HTR-8/SVneo (cell line): ENCODE measurements at regions not wholly inside any gene's neighbourhood (a gene's known extent, or its start where the extent isn't known, plus 50 kb on each side); places are given as distances from the start of the nearest gene placed in this dataset.
"Not testable (repeated sequence)": the region's sequence is repeated elsewhere in the genome, so short reads cannot be mapped to it uniquely, and the experiment has no call there.

Source experiments
- DNase-seq: peaks from one replicate; pipeline ENCODE4 v3.0.0; 2011; ENCODE audit warnings: low spot score, mixed read lengths; ENCODE audit not compliant: insufficient read length
- FAIRE-seq: peaks from 2 replicates; lab custom pipeline; 2011; peaks lifted over from hg19 to GRCh38; lab: Jason Lieb, UNC

DNA sequence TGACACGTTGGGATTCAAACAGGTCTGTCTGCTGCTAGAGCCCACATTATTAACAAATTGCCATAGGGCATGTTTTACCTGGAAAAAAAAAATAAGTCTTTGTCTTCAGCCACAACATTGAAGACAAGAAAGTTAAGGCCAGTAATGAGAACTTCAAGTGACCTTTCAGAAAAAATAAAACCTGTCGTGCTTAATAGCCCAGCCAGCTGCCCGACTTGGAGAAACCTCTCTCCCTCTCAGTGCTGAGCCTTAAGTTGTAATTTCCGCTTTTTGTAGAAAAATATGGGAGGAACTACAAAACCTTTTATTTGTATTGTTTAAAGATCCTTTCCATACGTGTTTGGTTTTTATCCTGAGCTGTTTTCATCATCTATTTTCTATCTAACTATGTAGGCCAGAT lies 454.3 kb upstream of the SLITRK6 start:
- DNase-seq, FAIRE-seq: not testable (repeated sequence)

DNA sequence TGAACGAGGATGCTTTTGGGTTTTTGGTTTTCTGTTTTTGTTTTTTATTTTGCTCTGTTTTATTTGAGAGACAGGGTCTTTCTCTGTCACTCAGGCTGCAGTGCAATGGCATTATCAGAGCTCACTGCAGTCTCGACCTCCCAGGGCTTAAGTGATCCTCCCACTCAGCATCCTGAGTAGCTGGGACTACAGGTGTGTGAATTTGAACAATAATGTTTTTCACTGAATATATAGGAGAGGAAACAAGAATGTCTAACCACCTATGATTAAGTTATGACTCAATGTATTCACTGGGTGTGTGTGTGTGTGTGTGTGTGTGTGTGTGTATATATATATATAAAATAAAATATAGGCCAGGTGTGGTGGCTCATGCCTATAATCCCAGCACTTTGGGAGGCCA lies 456.6 kb upstream of the SLITRK6 start:
- not testable (repeated sequence) for DNase-seq, FAIRE-seq

DNA sequence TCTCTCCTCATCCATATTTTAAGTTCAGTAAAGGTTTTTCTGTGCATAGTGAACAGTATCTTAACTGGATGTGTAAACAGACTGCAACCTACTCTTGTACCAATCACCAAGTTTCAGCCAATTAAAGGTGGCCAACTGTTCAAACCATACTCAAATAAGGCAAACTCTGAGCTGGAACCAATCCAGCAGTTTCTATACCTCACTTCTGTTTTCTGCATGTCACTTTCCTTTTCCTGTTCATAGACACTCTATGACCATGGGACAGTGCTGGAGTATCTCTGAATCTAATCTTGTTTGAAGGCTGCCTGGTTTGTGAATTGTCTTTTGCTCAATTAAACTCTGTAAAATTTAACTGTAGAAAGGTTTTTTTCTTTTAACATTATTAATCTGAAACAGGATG lies 470.3 kb upstream of the SLITRK6 start:
- DNase-seq (no peak), FAIRE-seq (no peak)

- no peak for DNase-seq
- no peak for FAIRE-seq
These were observed 483.2 kb upstream of the SLITRK6 start for GRCh38 chr13:86282442-86282841.

GRCh38 chr13:86283031-86283430 lies 483.8 kb upstream of the SLITRK6 start:
- no peak for DNase-seq
- FAIRE-seq, result no peak

DNA sequence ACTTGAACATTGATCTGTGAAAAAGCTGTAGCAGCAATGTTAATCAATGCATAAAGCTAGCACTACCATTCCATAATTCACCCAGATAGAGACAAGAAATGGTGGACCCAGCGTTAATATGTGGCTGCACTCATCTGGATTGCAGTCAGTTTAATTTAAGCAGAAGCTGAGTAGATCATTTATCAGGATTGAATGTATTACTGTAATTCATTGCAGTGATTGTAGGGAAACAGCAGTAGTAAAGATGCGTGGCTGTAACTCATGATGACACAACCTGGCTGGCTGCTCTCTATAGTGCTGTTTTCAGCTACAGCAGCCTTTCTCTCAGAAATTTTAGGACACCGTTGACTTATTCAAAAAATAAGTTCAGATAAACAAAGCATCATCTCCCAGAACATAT lies 499.5 kb upstream of the SLITRK6 start:
- FAIRE-seq (no peak), DNase-seq (no peak)

GRCh38 chr13:86299128-86299527 lies 499.9 kb upstream of the SLITRK6 start:
- DNase-seq, result no peak
- no peak for FAIRE-seq

GRCh38 chr13:86309881-86310280 lies 510.7 kb upstream of the SLITRK6 start:
- DNase-seq, result no peak

DNA sequence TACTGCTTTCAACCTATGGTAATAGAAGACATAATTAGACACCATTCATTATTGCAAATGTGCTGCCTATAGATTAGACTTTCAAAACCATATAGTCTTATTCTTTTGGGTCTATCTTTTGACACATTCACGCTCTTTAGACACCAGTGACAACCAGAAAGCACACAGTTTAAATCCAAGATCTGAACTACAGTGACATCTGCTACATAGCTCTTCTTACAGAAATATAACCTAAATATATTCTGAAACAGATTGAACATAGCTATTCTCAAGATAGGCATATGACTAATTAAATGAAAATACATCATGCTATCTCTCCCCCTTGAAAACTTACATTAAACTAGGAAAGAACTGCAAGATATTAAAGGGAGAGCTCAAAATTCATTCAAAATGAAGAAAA lies 514.2 kb upstream of the SLITRK6 start:
- DNase-seq, result no peak
- FAIRE-seq, result no peak

More at GRCh38 chr13:86309881-86310280, 510.7 kb upstream of the SLITRK6 start:
- FAIRE-seq, result no peak

- FAIRE-seq (no peak), DNase-seq (no peak)
These were observed 519.2 kb upstream of the SLITRK6 start for GRCh38 chr13:86318450-86318849.

- FAIRE-seq (no peak), DNase-seq (no peak)
These were observed 525.0 kb upstream of the SLITRK6 start for GRCh38 chr13:86324191-86324590.

DNA sequence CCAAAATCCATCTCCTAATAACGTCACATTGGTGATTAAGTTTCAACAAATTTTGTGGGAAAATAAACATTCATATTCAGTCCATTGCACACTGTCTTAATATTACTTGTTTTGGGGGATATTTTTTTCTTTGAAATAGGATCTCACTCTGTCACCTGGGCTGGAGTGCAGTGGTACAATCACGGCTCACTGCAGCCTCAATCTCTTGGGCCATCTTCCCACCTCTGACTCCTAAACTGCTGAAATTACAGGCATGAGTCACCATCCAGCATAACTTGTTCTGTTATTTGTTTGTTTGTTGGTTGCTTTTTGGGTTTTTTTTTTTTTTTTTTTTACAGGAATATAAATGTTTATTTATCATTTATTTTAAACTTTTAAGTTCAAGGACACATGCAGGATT lies 556.1 kb upstream of the SLITRK6 start:
- FAIRE-seq (no peak), DNase-seq (no peak)

- FAIRE-seq (no peak), DNase-seq (no peak)
These were observed 557.9 kb upstream of the SLITRK6 start for GRCh38 chr13:86357106-86357505.

GRCh38 chr13:86363749-86364148 lies 564.5 kb upstream of the SLITRK6 start:
- FAIRE-seq, DNase-seq: not testable (repeated sequence)

- DNase-seq, result no peak
- no peak for FAIRE-seq
These were observed 569.7 kb upstream of the SLITRK6 start for GRCh38 chr13:86368924-86369323.

- FAIRE-seq (no peak), DNase-seq (no peak)
These were observed 578.2 kb upstream of the SLITRK6 start for GRCh38 chr13:86377451-86377850.

GRCh38 chr13:86378628-86379027 lies 579.4 kb upstream of the SLITRK6 start:
- FAIRE-seq (no peak), DNase-seq (no peak)

GRCh38 chr13:86383151-86383550 lies 583.9 kb upstream of the SLITRK6 start:
- DNase-seq, result no peak
- FAIRE-seq, result no peak

DNA sequence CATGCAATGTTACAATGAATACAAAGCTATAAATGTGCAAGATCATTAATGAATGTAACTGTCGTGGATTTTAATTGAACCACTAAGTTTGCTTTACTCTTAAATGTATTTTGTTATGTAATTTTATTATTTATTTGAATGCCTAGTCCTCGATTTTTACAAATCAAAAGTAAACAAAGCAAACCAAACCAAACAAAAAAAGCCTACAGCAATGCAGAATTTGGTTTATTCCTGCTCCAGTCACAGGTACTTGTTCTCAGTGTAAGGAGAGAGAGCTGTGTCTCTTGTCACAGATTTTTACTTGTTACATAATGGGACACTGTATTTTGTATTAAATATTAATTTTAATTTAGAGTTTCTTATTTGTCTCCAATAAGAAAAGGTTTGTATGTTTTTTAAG lies 584.3 kb upstream of the SLITRK6 start:
- no peak for FAIRE-seq
- DNase-seq, result no peak

DNA sequence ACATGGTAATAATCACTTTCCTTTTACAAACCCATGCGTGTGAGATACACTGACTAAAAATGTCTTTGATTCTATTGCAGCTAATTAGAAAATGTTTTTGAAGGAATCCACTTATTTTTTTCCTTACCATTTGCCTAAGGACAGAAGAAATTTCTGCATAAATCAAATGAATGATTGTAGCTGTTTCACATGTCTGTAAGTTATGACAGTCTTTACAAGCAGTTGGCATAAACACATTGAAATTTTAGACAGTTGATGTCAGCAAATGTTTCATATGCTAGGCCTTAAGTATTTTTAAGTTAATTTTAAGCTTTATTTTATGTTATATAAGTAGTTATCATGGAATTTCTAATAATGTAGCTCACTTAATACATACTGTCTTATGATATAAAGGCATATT lies 598.4 kb upstream of the SLITRK6 start:
- DNase-seq (no peak), FAIRE-seq (no peak)

GRCh38 chr13:86399572-86399971 lies 600.4 kb upstream of the SLITRK6 start:
- no peak for FAIRE-seq
- DNase-seq, result no peak

DNA sequence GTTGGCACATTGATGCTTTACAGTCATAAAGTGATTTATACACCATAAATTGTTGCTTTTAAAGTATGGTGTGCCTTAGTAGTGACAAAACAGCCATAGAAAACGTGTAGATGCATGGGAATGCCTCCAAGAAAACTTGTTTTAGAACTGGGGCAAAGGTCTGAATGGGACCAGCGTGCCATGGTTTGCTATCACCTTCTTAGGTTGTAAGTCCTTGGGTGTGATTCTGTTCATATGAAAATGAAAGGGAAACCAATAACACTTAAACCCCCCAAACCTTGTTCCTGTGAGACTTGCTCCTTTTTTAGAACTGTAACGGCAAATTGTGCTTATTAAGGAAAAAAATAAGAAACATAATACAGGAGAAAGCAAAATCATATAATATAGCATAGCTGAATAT lies 603.3 kb upstream of the SLITRK6 start:
- no peak for FAIRE-seq
- DNase-seq, result no peak

- DNase-seq, result no peak
- FAIRE-seq, result no peak
These were observed 604.0 kb upstream of the SLITRK6 start for GRCh38 chr13:86403181-86403580.
